Esophagus squamous epithelium (tissue), 4 donors: ENCODE measurements at regions not wholly inside any gene's neighbourhood (a gene's known extent, or its start where the extent isn't known, plus 50 kb on each side); places are given as distances from the start of the nearest gene placed in this dataset.

Experiments
- CTCF ChIP-seq, 6 experiments: fragments of 450-650 bp in 4 of 6; fragments of 200-600 bp in 2 of 6; sonication (generic) in 2 of 6; IDR thresholded peaks; one replicate each; pipeline ENCODE4 v1.5.1; 2016 to 2019; ENCODE audit warnings: antibody characterized with exemption in 6 of 6, mild to moderate bottlenecking in 4 of 6, moderate library complexity in 4 of 6
- POLR2A ChIP-seq, 4 donors: fragments of 450-650 bp; IDR thresholded peaks; one replicate each; pipeline ENCODE4 v1.6.1; 2017; ENCODE audit warnings: antibody characterized with exemption in 4 of 4, mild to moderate bottlenecking in 4 of 4, moderate library complexity in 3 of 4

GRCh38 chr14:65975865-65976264 lies 510.3 kb upstream of the CCDC196 start:
- TF ChIP-seq CTCF (IDR thresholded peaks at IDR 0.05) (no peak), POLR2A (IDR thresholded peaks at IDR 0.05) (no peak)
